ENCODE measurements at regions not wholly inside any gene's neighbourhood (a gene's known extent, or its start where the extent isn't known, plus 50 kb on each side); places are given as distances from the start of the nearest gene placed in this dataset.

- H3K36me3 Mint-ChIP-seq = no peaks in the 10 kb centered on the region
- no peak for TF ChIP-seq FOXP4 (CRISPR knock-in tag; IDR thresholded peaks at IDR 0.05)
- TF ChIP-seq ARID4B (CRISPR knock-in tag; IDR thresholded peaks at IDR 0.05; ENCODE audit: borderline replicate concordance) = no peak
- TF ChIP-seq ZNF219 (CRISPR knock-in tag; IDR thresholded peaks at IDR 0.05; ENCODE audit: borderline replicate concordance) = no peak
- DNase-seq (ENCODE audit: low spot score) (no peak), ATAC-seq (0 out of 2 replicates have a peak, but pooled peaks have one; percentile 32)
- H3K4me1 Mint-ChIP-seq = peaks cover 3% of the 10 kb centered on the region
- peaks cover 6% of the 10 kb centered on the region; the same call in 1 of the 2 replicates for H3K9me3 Mint-ChIP-seq
- H3K27me3 Mint-ChIP-seq (ENCODE audit: low read depth) = no peaks in the 10 kb centered on the region
- CTCF ChIA-PET = interaction anchor here (0.7 to 1.1 kb wide), 2 partner anchors 10 to 891 kb away, joined by 3 to 6 read pairs; no protein-coding TSS in a partner anchor
- no peak overlapping the region for H3K4me3 Mint-ChIP-seq
- POLR2A ChIA-PET = interaction anchor here (0.6 kb wide), 1 partner anchor 407 kb away, joined by 3 read pairs; no protein-coding TSS in a partner anchor
- H3K27ac Mint-ChIP-seq = no peak overlapping the region
These were observed 881.3 kb upstream of the NR2F2 start for GRCh38 chr15:95449230-95449628.

- ATAC-seq (no peak), DNase-seq (ENCODE audit: low spot score) (no peak)
- Mint-ChIP-seq H3K36me3 (no peaks in the 10 kb centered on the region), H3K27me3 (ENCODE audit: low read depth) (no peaks in the 10 kb centered on the region), H3K27ac (no peak overlapping the region), H3K4me3 (no peak overlapping the region), H3K9me3 (peaks cover 6% of the 10 kb centered on the region; the same call in 1 of the 2 replicates), H3K4me1 (peaks cover 3% of the 10 kb centered on the region)
- ChIA-PET POLR2A (interaction anchor here (0.8 kb wide), 1 partner anchor 221 kb away, joined by 3 read pairs; no protein-coding TSS in a partner anchor), CTCF (no interaction called here)
- TF ChIP-seq ZNF512 (CRISPR knock-in tag; IDR thresholded peaks at IDR 0.05; ENCODE audit: borderline replicate concordance) = no peak
- no peak for TF ChIP-seq NR1H2 (CRISPR knock-in tag; IDR thresholded peaks at IDR 0.05)
- TF ChIP-seq ZNF532 (CRISPR knock-in tag; IDR thresholded peaks at IDR 0.05; ENCODE audit: borderline replicate concordance) = no peak
- TF ChIP-seq OVOL2 (CRISPR knock-in tag; IDR thresholded peaks at IDR 0.05; ENCODE audit: borderline replicate concordance) = no peak
- no peak for TF ChIP-seq E2F5 (CRISPR knock-in tag; IDR thresholded peaks at IDR 0.05)
- no peak for TF ChIP-seq JUN (CRISPR knock-in tag; IDR thresholded peaks at IDR 0.05)
- TF ChIP-seq ARID4B (CRISPR knock-in tag; IDR thresholded peaks at IDR 0.05; ENCODE audit: borderline replicate concordance) = no peak
- no peak for TF ChIP-seq HMGXB4 (CRISPR knock-in tag; IDR thresholded peaks at IDR 0.05)
- TF ChIP-seq ZNF396 (CRISPR knock-in tag; IDR thresholded peaks at IDR 0.05; ENCODE audit: borderline replicate concordance) = no peak
- no peak for TF ChIP-seq TEAD4 (CRISPR knock-in tag; IDR thresholded peaks at IDR 0.05)
These were observed 880.1 kb upstream of the NR2F2 start for GRCh38 chr15:95450413-95450812.
